Gastrocnemius medialis (tissue), 4 donors: ENCODE measurements at regions not wholly inside any gene's neighbourhood (a gene's known extent, or its start where the extent isn't known, plus 50 kb on each side); places are given as distances from the start of the nearest gene placed in this dataset.

Source experiments
- CTCF ChIP-seq, 5 experiments: fragments of 450-650 bp in 3 of 5; fragments of 200-600 bp in 2 of 5; sonication (generic) in 2 of 5; IDR thresholded peaks in 4 of 5; conservative IDR thresholded peaks in 1 of 5; 1 replicate in 4 of 5; 2 replicates in 1 of 5; pipeline ENCODE4 v1.5.1; 2016 to 2019; ENCODE audit warnings: antibody characterized with exemption in 5 of 5, mild to moderate bottlenecking in 3 of 5, moderate library complexity in 3 of 5
- POLR2A ChIP-seq, 2 donors: fragments of 450-650 bp; IDR thresholded peaks; one replicate each; pipeline ENCODE4 v1.6.1; 2017; ENCODE audit warnings: antibody characterized with exemption in 2 of 2, mild to moderate bottlenecking in 2 of 2, moderate library complexity in 2 of 2

GRCh38 chr17:55978578-55978977, 174.7 kb upstream of the ANKFN1 start:
- TF ChIP-seq CTCF (IDR thresholded peaks at IDR 0.05 in 4 of 5, conservative IDR thresholded peaks at IDR 0.05 in 1 of 5) (no peak), POLR2A (IDR thresholded peaks at IDR 0.05) (no peak)
